Stimulated activated CD4-positive, alpha-beta T cell treated with anti-CD3 and anti-CD28 coated beads, Interleukin-12 subunit alpha, Interleukin-12 subunit beta, amount 100 ng/mL, for 4 hours (primary cell): ENCODE measurements at regions not wholly inside any gene's neighbourhood (a gene's known extent, or its start where the extent isn't known, plus 50 kb on each side); places are given as distances from the start of the nearest gene placed in this dataset.

Experiments used
- DNase-seq: peaks from one replicate; pipeline ENCODE4 v3.0.0-alpha.2; 2020

GRCh38 chr12:98156697-98157096 lies 358.7 kb upstream of the TMPO start:
- no peak for DNase-seq

DNA sequence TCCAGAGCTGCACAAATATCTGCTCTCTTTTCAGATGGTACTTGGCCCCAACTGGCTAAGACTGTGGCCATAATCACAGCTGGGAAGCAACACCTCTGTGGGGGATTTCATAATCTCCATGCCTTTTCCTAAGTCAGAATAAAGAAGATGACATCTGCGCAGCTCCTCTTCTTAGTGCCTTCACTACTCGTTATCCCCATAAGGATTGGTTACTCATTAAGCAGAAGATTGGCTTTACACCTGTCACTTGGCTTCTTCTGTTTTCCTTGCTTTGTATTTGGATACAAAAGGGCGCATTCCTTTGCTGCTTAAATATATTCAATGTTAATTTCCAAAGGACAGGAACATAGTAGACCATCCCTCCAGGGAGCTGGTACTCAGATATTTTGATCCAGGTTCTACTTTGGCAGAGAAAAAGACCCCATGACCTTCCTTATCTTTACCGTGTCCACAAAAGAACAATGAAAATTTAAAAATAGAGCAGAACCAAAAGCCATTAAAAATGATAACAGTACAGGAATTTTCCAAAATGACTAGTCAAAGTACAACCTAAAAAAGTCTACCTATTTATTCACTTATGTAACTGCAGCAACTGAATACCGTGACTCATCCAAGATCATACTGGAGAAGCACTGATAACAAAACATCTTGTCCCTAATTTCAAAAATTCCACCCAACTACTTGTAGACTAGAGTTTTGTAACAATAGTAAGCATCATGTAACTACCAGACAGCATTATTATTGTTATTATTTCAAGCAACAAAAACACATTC lies 352.3 kb upstream of the TMPO start:
- DNase-seq: no peak

- no peak for DNase-seq
Observed at GRCh38 chr12:98172304-98172703, 343.1 kb upstream of the TMPO start.

- no peak for DNase-seq
Observed at GRCh38 chr12:98172801-98173200, 342.6 kb upstream of the TMPO start.

- no peak for DNase-seq
Observed at GRCh38 chr12:98173773-98174427, 341.5 kb upstream of the TMPO start.

GRCh38 chr12:98174428-98174809 lies 341.0 kb upstream of the TMPO start:
- no peak for DNase-seq

DNA sequence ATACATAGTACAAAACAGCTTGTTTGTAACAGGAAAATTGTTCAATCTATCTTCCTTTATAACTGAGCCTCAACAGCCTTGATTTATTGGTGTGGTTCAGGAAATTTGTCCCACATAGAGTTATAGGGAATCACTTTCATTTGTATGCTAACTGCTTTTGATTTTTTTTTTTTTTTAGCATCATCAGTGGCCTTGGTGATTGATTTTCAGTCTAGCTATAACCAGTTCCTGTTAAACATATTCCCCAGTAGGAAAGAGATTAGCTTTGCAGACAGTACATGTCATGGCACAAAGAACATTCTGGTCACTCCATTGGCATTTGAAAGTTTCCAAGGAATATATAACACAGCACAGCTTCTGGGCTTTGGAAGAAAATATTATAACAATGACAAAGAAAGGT lies 337.3 kb upstream of the TMPO start:
- no peak for DNase-seq

DNA sequence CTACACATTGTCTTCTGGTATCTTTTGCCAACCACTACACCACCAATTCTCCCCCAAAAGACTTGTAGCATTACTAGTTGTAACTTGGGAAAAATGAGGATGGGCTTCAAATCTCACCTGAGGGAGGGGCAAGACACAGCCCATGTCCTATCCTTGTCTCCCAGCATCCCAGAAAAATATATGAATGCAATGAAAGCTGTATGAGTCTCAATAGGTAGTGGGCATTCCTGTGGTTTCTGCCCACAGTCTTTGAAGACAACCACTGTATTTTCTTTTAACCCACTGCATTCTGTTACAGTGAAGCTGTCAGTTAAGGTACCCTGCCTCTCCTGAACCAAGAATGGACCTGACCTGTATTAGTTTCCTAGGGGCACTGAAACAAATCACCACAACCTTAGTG lies 336.2 kb upstream of the TMPO start:
- DNase-seq: no peak

DNA sequence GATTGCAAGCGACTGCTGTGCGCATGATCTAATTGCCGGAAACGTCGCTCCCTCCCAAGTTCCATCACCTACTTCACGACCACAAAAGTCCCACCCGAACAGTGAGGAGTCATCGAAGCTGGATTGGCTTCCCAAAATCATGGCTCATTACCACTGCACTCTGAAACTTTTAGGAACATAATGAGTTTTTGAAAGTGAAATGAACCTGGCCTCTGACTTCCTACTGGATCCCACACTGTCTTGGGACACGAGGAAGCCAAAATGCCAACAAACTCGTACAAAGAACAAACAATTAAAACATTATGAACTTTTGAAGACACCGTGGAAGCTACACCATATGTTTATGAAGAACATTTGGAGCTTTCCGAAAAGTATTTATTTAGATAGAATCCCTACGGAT lies 334.8 kb upstream of the TMPO start:
- no peak for DNase-seq

DNA sequence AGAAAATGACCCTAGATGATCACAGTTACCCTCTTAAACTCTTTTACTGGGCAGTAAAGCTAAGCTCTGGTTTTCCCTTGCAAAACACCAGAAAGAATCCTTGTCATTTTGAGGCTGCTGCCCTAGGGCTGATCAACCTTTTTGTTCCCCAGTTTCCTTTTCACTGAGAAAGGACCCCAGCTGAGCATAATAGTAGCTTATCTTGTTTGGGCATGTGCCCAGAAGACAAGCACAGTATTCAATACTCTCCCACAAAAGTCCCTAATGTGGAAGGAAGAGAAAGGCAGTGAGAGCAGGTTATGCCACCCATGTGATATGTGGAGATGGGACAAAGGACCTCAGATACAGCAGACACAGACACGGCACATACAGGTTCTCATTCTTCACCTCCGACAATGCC lies 332.6 kb upstream of the TMPO start:
- no peak for DNase-seq

DNA sequence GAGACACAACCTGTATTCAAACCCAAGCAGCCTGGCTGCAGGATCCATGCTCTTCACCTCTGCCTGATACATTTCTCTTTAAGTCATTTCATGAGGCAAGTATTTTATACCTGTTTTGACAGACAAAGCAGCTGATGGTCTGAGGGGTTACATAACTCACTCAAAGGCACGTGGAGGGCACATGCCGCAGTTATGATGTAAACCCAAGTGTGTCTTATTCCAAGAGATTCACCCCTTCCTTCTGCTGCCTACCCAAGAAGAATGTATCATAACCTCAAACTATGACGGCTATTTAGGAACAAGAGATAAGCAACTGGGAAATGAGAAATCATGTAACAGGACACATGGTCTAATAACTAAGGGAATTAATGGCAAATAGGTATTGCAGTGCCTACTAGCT lies 329.8 kb upstream of the TMPO start:
- DNase-seq: no peak

- DNase-seq: no peak
Observed at GRCh38 chr12:98188650-98189077, 326.7 kb upstream of the TMPO start.

DNA sequence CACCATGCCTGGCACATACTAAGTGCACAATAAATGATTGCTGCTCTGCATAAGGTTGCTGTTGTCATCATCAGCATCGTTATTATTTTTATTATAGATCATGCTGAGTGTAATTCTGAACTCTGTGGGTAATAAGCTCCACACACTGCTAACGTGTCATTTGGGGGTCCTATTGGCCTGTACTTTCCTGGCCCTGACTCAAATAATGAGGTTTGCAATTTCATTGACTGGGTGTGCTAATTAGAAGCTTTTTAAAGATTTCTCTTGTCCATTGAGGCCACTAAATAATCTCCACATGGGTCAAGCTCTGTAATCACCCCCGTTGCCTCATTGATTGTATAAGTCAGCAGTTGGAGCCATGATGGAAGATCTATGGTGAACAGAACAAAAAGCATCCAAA lies 320.8 kb upstream of the TMPO start:
- DNase-seq: no peak

DNA sequence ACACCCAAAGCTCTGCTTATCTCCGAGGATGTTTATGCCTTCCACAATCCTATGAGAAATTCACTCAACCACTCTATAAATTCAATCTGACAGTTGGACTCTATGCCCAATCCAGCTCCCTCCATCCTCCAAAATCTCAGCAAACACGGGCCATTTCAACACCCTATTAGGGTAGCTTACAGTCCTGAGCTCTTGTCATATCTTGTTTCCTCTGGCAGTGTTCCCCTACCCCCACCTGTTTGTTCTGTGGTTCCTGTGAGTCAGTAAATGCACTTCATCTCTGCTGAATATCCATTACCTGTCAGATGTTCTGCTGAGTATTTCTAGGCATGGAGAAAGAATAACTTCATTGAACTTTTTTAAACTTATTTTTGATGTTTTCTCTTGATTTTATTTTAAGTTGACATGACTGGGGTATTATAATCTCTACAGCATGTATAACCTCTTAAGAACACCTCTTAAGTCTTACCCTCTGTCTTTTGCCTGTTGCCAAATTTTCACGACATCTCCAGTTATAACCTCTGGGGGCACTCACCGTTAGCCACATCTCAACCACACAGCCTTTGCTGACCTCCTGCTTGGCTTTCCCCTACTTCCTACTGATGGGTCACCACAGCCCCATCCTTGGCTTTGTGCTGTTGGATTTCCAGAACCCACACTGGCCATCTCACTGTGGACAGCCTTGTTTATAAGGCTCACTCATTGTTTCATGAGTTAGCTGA lies 317.0 kb upstream of the TMPO start:
- no peak for DNase-seq

- no peak for DNase-seq
Observed at GRCh38 chr12:98208816-98209215, 306.6 kb upstream of the TMPO start.

DNA sequence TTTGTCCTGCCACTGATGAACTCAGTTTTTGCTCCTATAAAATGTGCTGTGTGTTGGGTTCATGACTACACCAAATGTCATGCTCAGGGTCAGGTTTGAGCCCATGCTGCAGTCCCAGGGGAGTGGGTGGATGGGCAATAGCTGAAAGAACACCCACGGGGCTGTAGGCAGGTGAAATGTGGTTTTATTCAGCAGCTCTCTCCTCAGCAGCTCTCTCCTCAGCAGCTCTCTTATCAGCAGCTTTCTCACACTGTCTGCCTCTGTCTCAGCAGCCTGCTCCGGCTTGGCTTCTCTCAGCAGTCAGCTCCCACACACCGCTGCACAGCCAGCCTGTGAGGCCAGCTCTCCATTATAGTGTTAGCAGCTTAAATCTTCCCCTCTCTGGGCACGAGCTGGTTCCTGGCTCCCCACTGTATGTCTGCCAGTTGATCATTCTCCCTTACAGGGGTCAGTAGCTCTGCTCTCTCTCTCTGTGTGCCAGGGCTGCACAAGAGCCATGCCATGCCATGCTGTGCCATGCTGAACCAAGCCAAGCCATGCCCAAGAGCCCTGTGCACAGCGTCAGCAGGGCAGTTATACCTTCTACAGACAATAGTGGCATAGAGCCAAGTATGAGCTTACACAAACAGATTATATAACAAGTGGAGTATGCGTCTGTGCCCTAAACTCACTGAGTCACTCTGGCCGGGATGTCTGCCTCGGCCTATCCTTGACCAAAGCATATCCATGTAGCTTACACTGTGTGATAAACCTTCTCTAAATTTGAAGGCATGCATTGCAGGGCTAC lies 303.3 kb upstream of the TMPO start:
- DNase-seq: no peak

DNA sequence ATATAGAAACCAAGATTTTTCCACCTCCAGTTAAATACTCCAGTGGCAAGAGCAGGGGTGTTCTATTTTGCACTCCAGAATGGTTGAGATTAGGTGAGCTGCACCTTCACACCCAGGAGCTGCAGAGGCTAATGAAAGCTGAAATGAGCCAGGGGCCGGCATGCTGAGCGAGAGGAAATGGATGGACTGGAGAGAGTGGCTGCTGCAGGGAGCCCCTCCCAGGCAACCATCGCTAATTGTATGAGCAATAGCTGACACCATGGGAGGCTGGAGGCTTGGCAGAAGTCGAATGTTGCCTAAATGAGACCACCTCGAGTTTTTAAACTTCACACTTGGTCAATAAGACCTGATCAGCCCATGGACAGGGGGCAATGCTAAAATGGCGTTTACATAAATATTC lies 301.8 kb upstream of the TMPO start:
- no peak for DNase-seq

DNA sequence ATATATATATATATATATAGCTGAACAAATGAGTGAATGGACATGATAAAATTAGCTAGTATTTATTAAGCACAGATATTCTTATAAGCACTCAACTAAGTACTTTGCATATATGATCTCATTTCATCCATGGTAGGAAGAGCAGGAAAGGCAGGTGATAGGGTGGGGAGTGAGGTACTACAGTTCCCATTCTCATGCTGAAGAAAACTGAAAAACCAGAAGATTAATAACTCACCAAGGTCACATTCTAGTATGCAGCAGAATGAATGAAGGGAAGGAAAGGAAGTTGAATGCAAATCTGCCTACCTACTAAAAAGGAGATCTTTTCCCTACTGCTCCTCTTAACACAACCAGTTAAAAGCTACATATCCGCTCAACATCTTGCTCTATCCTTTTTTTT lies 298.1 kb upstream of the TMPO start:
- DNase-seq: no peak

DNA sequence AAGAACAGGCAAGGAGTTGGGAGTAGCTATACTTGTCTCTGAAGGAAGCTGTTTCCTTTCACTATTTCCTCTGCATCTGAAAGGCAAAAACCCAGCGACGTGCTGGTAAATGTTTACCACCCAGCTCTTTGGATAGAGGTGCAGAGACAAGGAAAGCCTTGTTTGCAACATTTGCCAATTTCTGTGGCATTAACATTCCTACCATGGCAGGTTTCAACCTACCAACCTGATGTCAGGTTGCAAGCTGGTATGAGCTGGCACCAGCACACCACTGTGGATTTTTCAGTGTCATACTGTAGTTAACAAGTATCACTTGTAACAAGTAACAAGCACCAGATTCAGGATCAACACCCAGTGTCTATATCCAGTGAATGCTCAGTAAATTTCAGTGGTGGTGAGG lies 294.8 kb upstream of the TMPO start:
- no peak for DNase-seq

DNA sequence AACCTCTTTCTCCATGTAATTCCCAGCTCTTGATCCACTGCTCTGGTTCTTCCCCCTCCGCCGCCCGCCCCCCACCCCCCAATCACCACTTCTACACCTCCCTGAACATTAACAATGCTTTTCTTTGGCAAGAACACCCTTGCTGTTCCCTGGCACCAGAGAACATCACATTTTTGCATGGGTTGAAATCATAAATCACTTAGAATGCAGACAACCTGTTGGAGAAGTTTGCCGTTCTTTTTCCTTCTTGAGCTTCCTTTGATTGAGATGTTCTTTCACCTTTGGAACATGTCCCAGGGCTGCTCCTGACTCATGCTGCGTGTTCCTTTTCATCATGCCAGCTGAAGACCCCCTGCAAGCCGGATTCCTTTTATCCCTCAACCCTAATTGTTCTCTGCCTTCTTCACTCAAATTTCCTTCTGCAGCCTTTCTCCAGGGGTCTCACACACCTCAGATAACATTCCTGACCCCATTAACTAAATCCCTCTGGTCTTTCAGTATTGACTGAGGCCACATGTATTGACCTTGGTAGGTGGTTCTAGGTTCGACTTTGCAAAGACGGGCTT lies 294.1 kb upstream of the TMPO start:
- no peak for DNase-seq

GRCh38 chr12:98222135-98222534 lies 293.3 kb upstream of the TMPO start:
- no peak for DNase-seq

GRCh38 chr12:98224584-98225221 lies 290.7 kb upstream of the TMPO start:
- DNase-seq: no peak

- no peak for DNase-seq
Observed at GRCh38 chr12:98227162-98227561, 288.2 kb upstream of the TMPO start.
